Erythroblast (primary cell): ENCODE measurements at regions not wholly inside any gene's neighbourhood (a gene's known extent, or its start where the extent isn't known, plus 50 kb on each side); places are given as distances from the start of the nearest gene placed in this dataset.

Source experiments
- DNase-seq, 2 experiments: peaks; one replicate each; lab custom pipeline; 2025; lab: John Stamatoyannopoulos, UW
- GATA1 ChIP-seq: IDR thresholded peaks from 2 replicates; pipeline ENCODE4 v1.6.1; 2011; ENCODE audit warnings: low read depth, mild to moderate bottlenecking, control low read depth, low read length, moderate library complexity
- POLR2A ChIP-seq: IDR thresholded peaks from 2 replicates; pipeline ENCODE4 v1.6.1; 2011; ENCODE audit warnings: mild to moderate bottlenecking, low read length

DNA sequence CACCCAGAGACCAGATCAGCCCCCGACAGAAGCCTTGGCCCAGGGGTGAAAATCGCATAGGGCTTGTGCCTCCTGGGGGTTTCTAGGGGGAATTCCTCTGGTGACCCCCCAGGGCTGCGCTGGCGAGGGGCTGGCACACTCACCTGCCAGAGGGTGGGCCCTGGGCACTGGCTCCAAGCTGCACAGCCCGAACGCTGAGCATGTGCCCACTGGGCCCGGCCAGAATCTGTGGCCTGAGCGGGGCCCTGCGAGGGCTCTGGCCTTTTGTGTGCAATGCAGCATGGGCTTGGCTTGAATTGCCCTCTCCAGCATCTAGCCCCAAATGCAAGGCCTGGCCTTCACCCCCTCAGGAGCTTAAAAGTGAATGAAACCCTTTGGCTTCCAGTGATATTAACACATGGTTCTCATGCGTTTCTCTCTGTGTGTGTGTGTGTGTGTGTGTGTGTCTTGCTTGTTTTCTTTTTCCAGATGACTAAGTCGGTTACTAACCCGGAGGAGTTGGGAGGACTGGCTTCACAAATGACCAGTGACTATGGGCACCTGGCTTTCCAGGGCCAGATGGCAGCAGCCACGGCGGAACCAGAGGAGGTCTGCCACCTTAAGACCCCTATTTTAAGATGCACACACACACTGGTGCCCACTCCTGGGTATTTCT lies 259.1 kb upstream of the TPM1 start:
- DNase-seq = no peak
- TF ChIP-seq GATA1 (no peak), POLR2A (no peak)

- no peak for DNase-seq
- TF ChIP-seq POLR2A = no peak
These were observed 256.4 kb upstream of the TPM1 start for GRCh38 chr15:62785881-62786828.

GRCh38 chr15:62787401-62787800 lies 255.1 kb upstream of the TPM1 start:
- TF ChIP-seq GATA1 = no peak
- no peak for TF ChIP-seq POLR2A
- DNase-seq = no peak

DNA sequence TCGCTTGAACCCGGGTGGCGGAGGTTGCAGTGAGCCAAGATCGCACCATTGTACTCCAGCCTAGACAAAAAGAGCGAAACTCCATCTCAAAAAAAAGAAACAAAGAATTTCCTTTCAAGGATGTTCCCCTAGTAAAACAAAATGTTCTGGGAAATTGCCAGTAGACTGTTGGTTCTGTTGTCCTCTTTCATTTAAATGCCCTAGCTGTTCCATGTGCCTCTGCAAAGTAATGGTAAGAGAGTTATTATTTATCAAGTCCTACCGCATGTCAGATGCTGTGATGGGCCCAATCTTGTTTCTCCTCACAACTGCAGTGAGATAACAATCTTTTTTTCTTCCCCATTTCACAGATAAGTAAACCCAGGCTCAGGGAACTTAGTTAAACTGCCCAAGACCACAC lies 254.3 kb upstream of the TPM1 start:
- no peak for TF ChIP-seq GATA1
- no peak for TF ChIP-seq POLR2A
- DNase-seq = peak in 1 of 2 experiments; percentile 6

- no peak for DNase-seq
These were observed 252.0 kb upstream of the TPM1 start for GRCh38 chr15:62790546-62790945.

DNA sequence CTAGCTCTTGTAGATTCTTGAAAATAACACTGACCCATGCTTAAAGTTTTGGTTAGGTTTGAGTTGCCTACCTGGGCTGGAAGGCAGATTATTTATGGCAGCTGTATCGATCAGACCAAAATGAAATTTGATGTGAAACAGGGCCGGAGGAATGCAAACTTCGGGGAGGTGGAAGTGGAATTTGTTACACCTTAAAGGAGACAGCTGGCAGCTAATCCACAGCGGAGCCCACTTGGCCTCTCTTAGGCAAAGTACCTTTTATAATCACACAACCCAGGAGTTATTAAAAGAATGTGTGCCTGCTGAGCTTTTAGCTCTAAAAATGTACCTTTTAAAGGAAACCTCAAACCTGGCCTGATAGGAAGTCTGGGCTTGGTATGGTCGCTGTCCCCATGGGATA lies 250.9 kb upstream of the TPM1 start:
- no peak for DNase-seq
- TF ChIP-seq GATA1 = no peak
- no peak for TF ChIP-seq POLR2A

More at GRCh38 chr15:62790546-62790945, 252.0 kb upstream of the TPM1 start:
- no peak for TF ChIP-seq GATA1
- no peak for TF ChIP-seq POLR2A

GRCh38 chr15:62792986-62793751 lies 249.4 kb upstream of the TPM1 start:
- no peak for DNase-seq
- TF ChIP-seq GATA1 = no peak
- TF ChIP-seq POLR2A = no peak

GRCh38 chr15:62793752-62794144 lies 248.8 kb upstream of the TPM1 start:
- TF ChIP-seq GATA1 (no peak), POLR2A (no peak)
- DNase-seq = no peak

- TF ChIP-seq POLR2A (no peak), GATA1 (no peak)
These were observed 247.4 kb upstream of the TPM1 start for GRCh38 chr15:62795171-62795570.

DNA sequence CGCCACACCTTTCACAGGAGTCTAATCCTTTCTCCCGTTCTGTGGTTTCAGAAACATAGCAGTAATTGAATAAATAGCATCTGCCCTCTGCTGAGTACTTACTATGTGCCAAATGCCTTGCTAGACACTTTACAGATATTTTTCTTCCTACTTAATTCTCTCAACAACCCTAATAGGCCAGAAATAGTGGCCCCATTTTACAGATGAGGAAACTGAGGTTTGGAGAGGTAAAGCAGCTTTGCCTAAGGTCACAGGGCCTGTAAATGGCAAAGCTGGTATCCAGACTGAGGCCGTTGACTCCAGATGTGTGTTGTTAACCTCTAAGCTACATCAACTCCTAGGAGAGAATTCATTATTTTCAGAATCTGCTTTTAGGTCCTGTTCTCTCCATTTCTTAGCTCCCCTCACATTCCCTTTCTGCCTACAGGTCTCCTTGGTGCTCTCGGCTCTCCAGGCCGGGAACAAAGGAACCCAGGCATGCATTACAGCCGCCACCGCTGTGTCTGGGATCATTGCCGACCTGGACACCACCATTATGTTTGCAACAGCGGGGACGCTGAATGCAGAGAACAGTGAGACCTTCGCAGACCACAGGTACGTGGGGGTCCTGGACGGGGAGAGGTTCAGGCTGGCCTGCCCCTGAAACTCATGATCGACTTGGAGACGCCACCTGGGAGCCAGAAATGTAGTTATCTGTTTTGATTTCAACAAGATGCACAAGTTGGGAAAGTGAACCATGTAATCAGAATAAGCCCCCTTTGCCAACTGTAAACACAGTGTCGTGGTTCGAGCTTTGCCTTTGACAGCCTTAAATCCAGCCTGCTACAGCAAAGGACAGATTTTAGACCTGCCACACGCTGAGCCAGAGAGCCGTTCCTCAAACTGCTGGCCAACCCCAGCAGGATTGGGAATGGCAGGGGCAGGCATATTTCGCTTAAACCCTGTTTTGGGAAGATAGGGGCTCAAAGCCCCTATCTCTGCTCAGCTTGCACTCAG lies 246.5 kb upstream of the TPM1 start:
- no peak for TF ChIP-seq POLR2A
- TF ChIP-seq GATA1 = no peak
- no peak for DNase-seq

More at GRCh38 chr15:62795171-62795570, 247.4 kb upstream of the TPM1 start:
- DNase-seq = no peak

- no peak for DNase-seq
- TF ChIP-seq POLR2A (no peak), GATA1 (no peak)
These were observed 245.4 kb upstream of the TPM1 start for GRCh38 chr15:62797171-62797570.

GRCh38 chr15:62798536-62798935 lies 244.0 kb upstream of the TPM1 start:
- DNase-seq = no peak
- no peak for TF ChIP-seq POLR2A
- TF ChIP-seq GATA1 = no peak

DNA sequence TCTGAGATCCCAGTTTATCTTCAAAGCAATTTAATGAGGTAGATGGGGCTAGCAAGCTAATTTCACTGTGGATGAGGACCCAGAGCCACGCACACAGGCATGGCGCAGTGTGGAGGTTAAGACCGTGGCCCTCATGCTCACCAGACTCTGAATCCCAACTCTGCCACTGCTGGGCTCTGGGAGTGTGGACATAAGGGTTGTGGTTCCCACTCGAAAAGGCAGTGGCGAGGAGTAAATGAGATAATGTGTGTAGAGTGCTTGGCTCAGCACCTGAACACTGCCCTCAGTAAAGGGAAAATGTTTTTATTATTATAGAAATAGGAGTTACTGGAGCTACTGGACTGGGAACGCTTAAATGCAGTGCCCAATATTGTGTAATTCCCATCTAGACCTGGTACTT lies 243.5 kb upstream of the TPM1 start:
- TF ChIP-seq GATA1 = no peak
- no peak for TF ChIP-seq POLR2A
- no peak for DNase-seq
